ENCODE measurements at regions not wholly inside any gene's neighbourhood (a gene's known extent, or its start where the extent isn't known, plus 50 kb on each side); places are given as distances from the start of the nearest gene placed in this dataset.

GRCh38 chr4:13944095-13944511, 316.6 kb upstream of the BOD1L1 start:
- H3K9me3 ChIP-seq (ENCODE audit: control insufficient read depth, insufficient read depth, low read length): no peaks in the 10 kb centered on the region
- DNase-seq (ENCODE audit: low read depth, low spot score): no peak
- TF ChIP-seq CTCF (IDR thresholded peaks at IDR 0.05; ENCODE audit: low read depth, low read length): no peak
- H3K27me3 ChIP-seq (ENCODE audit: control insufficient read depth, insufficient read depth, low read length): no peaks in the 10 kb centered on the region
- POLR2A ChIA-PET: no interaction called here
- H3K4me3 ChIP-seq (ENCODE audit: low read depth, low read length): no peak overlapping the region
- CTCF ChIA-PET: interaction anchor here (0.6 kb wide), 1 partner anchor 7 kb away, joined by 6 read pairs; no protein-coding TSS in a partner anchor
- H3K27ac ChIP-seq (ENCODE audit: low read depth, low read length): no peak overlapping the region

- CTCF ChIA-PET: interaction anchor here (0.6 kb wide), 1 partner anchor 305 kb away, joined by 6 read pairs; no protein-coding TSS in a partner anchor
- DNase-seq (ENCODE audit: low read depth, low spot score): no peak
- no peaks in the 10 kb centered on the region for H3K27me3 ChIP-seq (ENCODE audit: control insufficient read depth, insufficient read depth, low read length)
- TF ChIP-seq CTCF (IDR thresholded peaks at IDR 0.05; ENCODE audit: low read depth, low read length): no peak
- no peak overlapping the region for H3K4me3 ChIP-seq (ENCODE audit: low read depth, low read length)
- no peak overlapping the region for H3K27ac ChIP-seq (ENCODE audit: low read depth, low read length)
- POLR2A ChIA-PET: no interaction called here
- H3K9me3 ChIP-seq (ENCODE audit: control insufficient read depth, insufficient read depth, low read length): no peaks in the 10 kb centered on the region
Measured at GRCh38 chr4:13947921-13948320, 320.4 kb upstream of the BOD1L1 start.

GRCh38 chr4:13950491-13950890, 323.0 kb upstream of the BOD1L1 start:
- ChIA-PET POLR2A (no interaction called here), CTCF (no interaction called here)
- no peak for DNase-seq (ENCODE audit: low read depth, low spot score)

GRCh38 chr4:13953083-13953482, 325.6 kb upstream of the BOD1L1 start:
- CTCF ChIA-PET: no interaction called here
- POLR2A ChIA-PET: no interaction called here

More at GRCh38 chr4:13950491-13950890, 323.0 kb upstream of the BOD1L1 start:
- no peaks in the 10 kb centered on the region for H3K9me3 ChIP-seq (ENCODE audit: control insufficient read depth, insufficient read depth, low read length)
- no peaks in the 10 kb centered on the region for H3K27me3 ChIP-seq (ENCODE audit: control insufficient read depth, insufficient read depth, low read length)
- H3K4me3 ChIP-seq (ENCODE audit: low read depth, low read length): no peak overlapping the region
- no peak for TF ChIP-seq CTCF (IDR thresholded peaks at IDR 0.05; ENCODE audit: low read depth, low read length)
- no peak overlapping the region for H3K27ac ChIP-seq (ENCODE audit: low read depth, low read length)

GRCh38 chr4:13955551-13955950, 328.0 kb upstream of the BOD1L1 start:
- Histone ChIP-seq H3K27ac (ENCODE audit: low read depth, low read length) (no peak overlapping the region), H3K4me3 (ENCODE audit: low read depth, low read length) (no peak overlapping the region), H3K27me3 (ENCODE audit: control insufficient read depth, insufficient read depth, low read length) (no peaks in the 10 kb centered on the region), H3K9me3 (ENCODE audit: control insufficient read depth, insufficient read depth, low read length) (no peaks in the 10 kb centered on the region)
- DNase-seq (ENCODE audit: low read depth, low spot score): no peak
- POLR2A ChIA-PET: no interaction called here
- TF ChIP-seq CTCF (IDR thresholded peaks at IDR 0.05; ENCODE audit: low read depth, low read length): no peak
- CTCF ChIA-PET: no interaction called here

More at GRCh38 chr4:13953083-13953482, 325.6 kb upstream of the BOD1L1 start:
- no peaks in the 10 kb centered on the region for H3K27me3 ChIP-seq (ENCODE audit: control insufficient read depth, insufficient read depth, low read length)
- no peak for DNase-seq (ENCODE audit: low read depth, low spot score)
- no peak for TF ChIP-seq CTCF (IDR thresholded peaks at IDR 0.05; ENCODE audit: low read depth, low read length)
- no peak overlapping the region for H3K4me3 ChIP-seq (ENCODE audit: low read depth, low read length)
- H3K27ac ChIP-seq (ENCODE audit: low read depth, low read length): no peak overlapping the region
- no peaks in the 10 kb centered on the region for H3K9me3 ChIP-seq (ENCODE audit: control insufficient read depth, insufficient read depth, low read length)
